CD14-positive monocyte (primary cell): ENCODE measurements at regions not wholly inside any gene's neighbourhood (a gene's known extent, or its start where the extent isn't known, plus 50 kb on each side); places are given as distances from the start of the nearest gene placed in this dataset.

Source experiments
- DNase-seq, 3 donors: peaks; one replicate each; pipeline ENCODE4 v3.0.0-alpha.2; 2011 to 2022
- H2AFZ ChIP-seq: 2 replicates; pipeline ENCODE4 v1.6.0; 2012; ENCODE audit warnings: mild to moderate bottlenecking, low read depth, low read length, inconsistent platforms; ENCODE audit not compliant: insufficient read depth, poor library complexity, severe bottlenecking
- H3K27ac ChIP-seq, 2 donors: 1 replicate in 1 of 2; 2 replicates in 1 of 2; pipeline ENCODE4 v1.5.1; 2012 to 2013; ENCODE audit warnings: low read length in 2 of 2, control low read depth in 1 of 2, inconsistent platforms in 1 of 2, low read depth in 1 of 2, mild to moderate bottlenecking in 1 of 2
- H3K27me3 ChIP-seq, 2 donors: one replicate each; pipeline versions ENCODE4 v1.6.0 to v1.6.1; 2011 to 2013; ENCODE audit warnings: low read length in 2 of 2; ENCODE audit not compliant: control insufficient read depth in 2 of 2, insufficient read depth in 2 of 2
- H3K36me3 ChIP-seq, 2 donors: replicated peaks in 1 of 2; 1 replicate in 1 of 2; 2 replicates in 1 of 2; pipeline versions ENCODE4 v1.5.1 to v1.6.1; 2012 to 2013; ENCODE audit warnings: low read length in 2 of 2, control low read depth in 1 of 2, inconsistent platforms in 1 of 2, mild to moderate bottlenecking in 1 of 2; ENCODE audit not compliant: insufficient read depth in 2 of 2, control insufficient read depth in 1 of 2
- H3K4me1 ChIP-seq, 2 donors: 1 replicate in 1 of 2; 2 replicates in 1 of 2; pipeline versions ENCODE4 v1.5.1 to v1.6.1; 2012 to 2013; ENCODE audit warnings: low read length in 2 of 2, control low read depth in 1 of 2, inconsistent platforms in 1 of 2, mild to moderate bottlenecking in 1 of 2, moderate library complexity in 1 of 2; ENCODE audit not compliant: insufficient read depth in 2 of 2, control insufficient read depth in 1 of 2
- H3K4me2 ChIP-seq: replicated peaks from 2 replicates; pipeline ENCODE3; 2012; ENCODE audit warnings: low read length, moderate library complexity, mild to moderate bottlenecking; ENCODE audit not compliant: poor library complexity, severe bottlenecking; ENCODE audit errors: extremely low read depth
- H3K4me3 ChIP-seq, 3 experiments: fragments of 200-600 bp in 1 of 3; sonication (generic) in 1 of 3; replicated peaks in 1 of 3; 1 replicate in 2 of 3; 2 replicates in 1 of 3; pipeline ENCODE4 v1.5.1; 2011 to 2013; ENCODE audit warnings: low read length in 3 of 3, mild to moderate bottlenecking in 3 of 3, control low read depth in 2 of 3, low read depth in 2 of 3, inconsistent platforms in 1 of 3, moderate library complexity in 1 of 3
- H3K79me2 ChIP-seq: 2 replicates; pipeline ENCODE4 v1.6.0; 2012; ENCODE audit warnings: mild to moderate bottlenecking, control low read depth, inconsistent platforms, low read length, moderate library complexity; ENCODE audit not compliant: insufficient read depth
- H3K9ac ChIP-seq: 2 replicates; pipeline ENCODE4 v1.6.0; 2017; ENCODE audit warnings: low read length, mild to moderate bottlenecking; ENCODE audit not compliant: insufficient read depth, poor library complexity, severe bottlenecking
- H3K9me3 ChIP-seq, 2 donors: replicated peaks in 1 of 2; 1 replicate in 1 of 2; 2 replicates in 1 of 2; pipeline versions ENCODE4 v1.5.1 to v1.6.1; 2012 to 2013; ENCODE audit warnings: low read length in 2 of 2, control low read depth in 1 of 2; ENCODE audit not compliant: control insufficient read depth in 1 of 2, insufficient read depth in 1 of 2
- H4K20me1 ChIP-seq: 2 replicates; pipeline ENCODE4 v1.6.0; 2012; ENCODE audit warnings: mild to moderate bottlenecking, low read length, control low read depth, moderate library complexity; ENCODE audit not compliant: insufficient read depth
- H3K27ac Mint-ChIP-seq, 7 donors: one replicate each; pipeline ENCODE4 v1.8.0; 2020; ENCODE audit warnings: mild to moderate bottlenecking in 7 of 7, mixed read lengths in 7 of 7, moderate library complexity in 6 of 7, inconsistent platforms in 2 of 7
- H3K27me3 Mint-ChIP-seq, 3 donors: one replicate each; pipeline ENCODE4 v1.8.0; 2021 to 2022; ENCODE audit warnings: low read depth in 3 of 3, mild to moderate bottlenecking in 3 of 3, mixed read lengths in 3 of 3, moderate library complexity in 3 of 3, inconsistent platforms in 1 of 3
- H3K36me3 Mint-ChIP-seq, 2 donors: one replicate each; pipeline ENCODE4 v1.8.0; 2020; ENCODE audit warnings: mixed read lengths in 2 of 2, inconsistent platforms in 1 of 2, mild to moderate bottlenecking in 1 of 2
- H3K4me1 Mint-ChIP-seq: one replicate; pipeline ENCODE4 v1.8.0; 2020; ENCODE audit warnings: mild to moderate bottlenecking, mixed read lengths
- H3K4me3 Mint-ChIP-seq, 2 donors: one replicate each; pipeline ENCODE4 v1.8.0; 2020; ENCODE audit warnings: mild to moderate bottlenecking in 2 of 2, mixed read lengths in 2 of 2, moderate library complexity in 1 of 2
- H3K9me3 Mint-ChIP-seq, 7 donors: one replicate each; pipeline ENCODE4 v1.8.0; 2020 to 2022; ENCODE audit warnings: mixed read lengths in 7 of 7, mild to moderate bottlenecking in 6 of 7, moderate library complexity in 6 of 7, inconsistent platforms in 2 of 7
- WGBS: methylation state at CpG from one replicate; pipeline ENCODE4 v1.1.5; 2013; ENCODE audit warnings: missing lambda C conversion rate; ENCODE audit not compliant: insufficient coverage; 5-methylcytosine and 5-hydroxymethylcytosine counted together
- intact Hi-C, 2 donors: fragments of 100-400 bp; cut with micrococcal nuclease; formaldehyde crosslinking; loops; one replicate each; pipeline versions ENCODE4 v1.15.0 to v1.15.1; 2023
- TF ChIP-seq, protein P1 (sequence below): fragments of 200-600 bp; IDR thresholded peaks from one replicate; pipeline ENCODE4 v1.8.0; 2022; ENCODE audit warnings: antibody characterized with exemption, mild to moderate bottlenecking

DNA sequence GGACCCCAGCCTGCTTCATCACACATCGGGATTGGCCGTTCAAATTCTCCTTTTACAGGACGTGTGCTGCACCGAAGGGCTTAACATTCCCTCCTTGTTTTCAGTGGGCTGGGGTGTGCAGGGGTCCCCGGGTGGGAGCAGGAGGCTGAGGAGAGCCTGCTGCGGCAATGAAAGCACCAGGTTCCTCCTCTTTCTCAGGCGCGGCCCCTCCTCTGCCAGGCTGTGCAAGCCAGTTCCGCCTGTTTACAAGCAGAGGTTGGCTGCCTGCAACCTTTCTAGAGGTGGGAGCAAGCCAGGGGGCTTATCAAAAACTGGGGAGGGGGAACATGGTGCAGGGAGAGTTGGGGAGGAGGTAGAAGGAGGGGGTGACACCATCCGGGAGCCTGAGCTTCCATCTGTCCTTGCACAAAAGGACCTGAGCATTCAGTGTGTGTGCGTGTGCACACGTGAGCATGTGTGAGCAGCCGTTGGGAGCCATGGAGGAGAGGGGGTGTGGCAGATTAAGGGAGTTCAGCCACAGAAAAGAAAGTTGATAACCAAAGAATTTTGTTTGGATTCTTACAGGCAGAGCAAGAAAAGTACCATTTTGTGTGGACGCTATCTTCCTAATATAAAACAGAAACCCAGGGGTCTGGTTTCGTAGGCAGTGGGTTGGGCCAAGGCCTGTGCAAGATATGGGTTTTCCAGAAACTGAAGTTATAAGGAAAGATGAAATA lies 108.8 kb upstream of the RFLNA start:
- Histone ChIP-seq H3K27ac (no peak overlapping the region), H3K36me3 (no peaks in the 10 kb centered on the region), H3K4me1 (no peaks in the 10 kb centered on the region), H3K9me3 (no peaks in the 10 kb centered on the region), H4K20me1 (no peaks in the 10 kb centered on the region), H3K4me3 (no peak overlapping the region), H3K27me3 (no peaks in the 10 kb centered on the region), H3K9ac (no peak overlapping the region), H3K79me2 (no peaks in the 10 kb centered on the region), H2AFZ (no peak overlapping the region), H3K4me2 (no peak overlapping the region)
- intact Hi-C loops = no loop called here
- peaks cover 0 to 2% (median 2%) of the 10 kb centered on the region in 3 donors for H3K27me3 Mint-ChIP-seq
- 80% methylated on average over 7 of the region's 15 CpGs for WGBS
- TF ChIP-seq, protein P1, sequence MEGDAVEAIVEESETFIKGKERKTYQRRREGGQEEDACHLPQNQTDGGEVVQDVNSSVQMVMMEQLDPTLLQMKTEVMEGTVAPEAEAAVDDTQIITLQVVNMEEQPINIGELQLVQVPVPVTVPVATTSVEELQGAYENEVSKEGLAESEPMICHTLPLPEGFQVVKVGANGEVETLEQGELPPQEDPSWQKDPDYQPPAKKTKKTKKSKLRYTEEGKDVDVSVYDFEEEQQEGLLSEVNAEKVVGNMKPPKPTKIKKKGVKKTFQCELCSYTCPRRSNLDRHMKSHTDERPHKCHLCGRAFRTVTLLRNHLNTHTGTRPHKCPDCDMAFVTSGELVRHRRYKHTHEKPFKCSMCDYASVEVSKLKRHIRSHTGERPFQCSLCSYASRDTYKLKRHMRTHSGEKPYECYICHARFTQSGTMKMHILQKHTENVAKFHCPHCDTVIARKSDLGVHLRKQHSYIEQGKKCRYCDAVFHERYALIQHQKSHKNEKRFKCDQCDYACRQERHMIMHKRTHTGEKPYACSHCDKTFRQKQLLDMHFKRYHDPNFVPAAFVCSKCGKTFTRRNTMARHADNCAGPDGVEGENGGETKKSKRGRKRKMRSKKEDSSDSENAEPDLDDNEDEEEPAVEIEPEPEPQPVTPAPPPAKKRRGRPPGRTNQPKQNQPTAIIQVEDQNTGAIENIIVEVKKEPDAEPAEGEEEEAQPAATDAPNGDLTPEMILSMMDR = no peak
- H3K4me3 Mint-ChIP-seq = no peak overlapping the region
- H3K27ac Mint-ChIP-seq = no peak overlapping the region
- DNase-seq = no peak
- H3K9me3 Mint-ChIP-seq = peaks cover 0 to 6% (median 0%) of the 10 kb centered on the region in 7 donors
- no peaks in the 10 kb centered on the region for H3K4me1 Mint-ChIP-seq
- H3K36me3 Mint-ChIP-seq = no peaks in the 10 kb centered on the region

DNA sequence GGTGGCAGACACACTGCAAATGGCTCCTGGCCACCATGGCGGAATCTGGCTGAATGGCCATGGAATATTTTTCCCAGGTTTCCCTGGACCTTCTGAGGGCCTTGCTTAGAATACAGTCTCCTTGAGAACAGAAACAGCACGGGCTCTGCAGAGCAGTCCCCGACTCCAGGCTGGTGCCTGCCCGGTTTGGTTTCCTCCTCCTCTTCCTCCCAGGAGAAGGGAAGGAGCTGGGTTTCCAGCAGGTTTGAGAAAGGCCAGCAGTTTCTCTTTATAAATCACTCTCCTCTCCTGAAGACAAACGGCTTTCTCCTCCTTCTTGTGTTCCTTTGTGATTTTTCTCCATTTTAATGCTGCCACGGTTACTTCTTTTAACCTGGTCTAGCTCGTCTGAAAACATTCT lies 106.8 kb upstream of the RFLNA start:
- TF ChIP-seq, protein P1 = no peak
- Mint-ChIP-seq H3K4me3 (no peak overlapping the region), H3K9me3 (peaks cover 0 to 5% (median 0%) of the 10 kb centered on the region in 7 donors), H3K27ac (no peak overlapping the region), H3K4me1 (no peaks in the 10 kb centered on the region), H3K36me3 (no peaks in the 10 kb centered on the region), H3K27me3 (peaks cover 0 to 2% (median 2%) of the 10 kb centered on the region in 3 donors)
- Histone ChIP-seq H2AFZ (no peak overlapping the region), H4K20me1 (no peaks in the 10 kb centered on the region), H3K79me2 (no peaks in the 10 kb centered on the region), H3K4me1 (no peaks in the 10 kb centered on the region), H3K27ac (no peak overlapping the region), H3K36me3 (no peaks in the 10 kb centered on the region), H3K4me2 (no peak overlapping the region), H3K9me3 (no peaks in the 10 kb centered on the region), H3K9ac (no peak overlapping the region), H3K4me3 (no peak overlapping the region), H3K27me3 (no peaks in the 10 kb centered on the region)
- no peak for DNase-seq
- WGBS = 100% methylated on average over 1 of the region's 7 CpGs
- intact Hi-C loops = no loop called here
